H4 (cell line): ENCODE measurements at regions not wholly inside any gene's neighbourhood (a gene's known extent, or its start where the extent isn't known, plus 50 kb on each side); places are given as distances from the start of the nearest gene placed in this dataset.

Experiments
- DNase-seq: peaks from one replicate; pipeline ENCODE4 v3.0.0-alpha.2; 2015; ENCODE audit warnings: low spot score

- no peak for DNase-seq
These were observed 1086.7 kb downstream of the EFNB2 start for GRCh38 chr13:105448811-105449210.

- no peak for DNase-seq
These were observed 1089.3 kb downstream of the EFNB2 start for GRCh38 chr13:105446197-105446596.

GRCh38 chr13:105445796-105446195 is 1089.7 kb downstream of the EFNB2 start:
- DNase-seq: no peak

GRCh38 chr13:105442949-105443699 is 1092.3 kb downstream of the EFNB2 start:
- DNase-seq: peak; percentile 53

GRCh38 chr13:105442040-105442439 is 1093.4 kb downstream of the EFNB2 start:
- no peak for DNase-seq

GRCh38 chr13:105441051-105441750 is 1094.3 kb downstream of the EFNB2 start:
- no peak for DNase-seq

- DNase-seq: no peak
These were observed 1098.5 kb downstream of the EFNB2 start for GRCh38 chr13:105436943-105437342.

GRCh38 chr13:105432438-105432837 is 1103.0 kb downstream of the EFNB2 start:
- no peak for DNase-seq

- no peak for DNase-seq
These were observed 1106.7 kb downstream of the EFNB2 start for GRCh38 chr13:105428811-105429210.

GRCh38 chr13:105426441-105426840 is 1109.0 kb downstream of the EFNB2 start:
- no peak for DNase-seq

- DNase-seq: no peak
These were observed 1120.8 kb downstream of the EFNB2 start for GRCh38 chr13:105414639-105415038.

GRCh38 chr13:105412171-105412570 is 1123.3 kb downstream of the EFNB2 start:
- DNase-seq: no peak

- peak; percentile 5 for DNase-seq
These were observed 1124.9 kb downstream of the EFNB2 start for GRCh38 chr13:105410602-105411001.

- no peak for DNase-seq
These were observed 1128.9 kb downstream of the EFNB2 start for GRCh38 chr13:105406551-105406950.

- no peak for DNase-seq
These were observed 1132.4 kb downstream of the EFNB2 start for GRCh38 chr13:105403086-105403485.

- DNase-seq: no peak
These were observed 1140.4 kb downstream of the EFNB2 start for GRCh38 chr13:105395041-105395440.

- DNase-seq: no peak
These were observed 1146.1 kb downstream of the EFNB2 start for GRCh38 chr13:105389373-105389772.

- DNase-seq: no peak
These were observed 1158.0 kb downstream of the EFNB2 start for GRCh38 chr13:105377452-105377851.

GRCh38 chr13:105370011-105370650 is 1165.3 kb downstream of the EFNB2 start:
- no peak for DNase-seq

- DNase-seq: no peak
These were observed 1166.7 kb downstream of the EFNB2 start for GRCh38 chr13:105368781-105369180.

GRCh38 chr13:105365831-105366230 is 1169.6 kb downstream of the EFNB2 start:
- DNase-seq: no peak

- DNase-seq: no peak
These were observed 1170.4 kb downstream of the EFNB2 start for GRCh38 chr13:105365021-105365550.

GRCh38 chr13:105364191-105364590 is 1171.3 kb downstream of the EFNB2 start:
- no peak for DNase-seq
